ENCODE measurements at regions not wholly inside any gene's neighbourhood (a gene's known extent, or its start where the extent isn't known, plus 50 kb on each side); places are given as distances from the start of the nearest gene placed in this dataset.
"Not testable (repeated sequence)": the region's sequence is repeated elsewhere in the genome, so short reads cannot be mapped to it uniquely, and the experiment has no call there.

- no peak for DNase-seq (ENCODE audit: extremely low spot score)
These were observed 56.7 kb upstream of the LRFN5 start for GRCh38 chr14:41549821-41550607.

GRCh38 chr14:41549282-41549681, 57.4 kb upstream of the LRFN5 start:
- no peak for TF ChIP-seq CTCF (IDR thresholded peaks at IDR 0.05; ENCODE audit: control extremely low read depth, extremely low read depth, low read depth, missing control alignments)
- DNase-seq (ENCODE audit: extremely low spot score) = no peak
- ChIA-PET CTCF (no interaction called here), POLR2A (no interaction called here)

More at GRCh38 chr14:41549821-41550607, 56.7 kb upstream of the LRFN5 start:
- ChIA-PET POLR2A (no interaction called here), CTCF (no interaction called here)
- TF ChIP-seq CTCF (IDR thresholded peaks at IDR 0.05; ENCODE audit: control extremely low read depth, extremely low read depth, low read depth, missing control alignments) = no peak

- POLR2A ChIA-PET = no interaction called here
- CTCF ChIA-PET = no interaction called here
- no peak for DNase-seq (ENCODE audit: extremely low spot score)
- no peak for TF ChIP-seq CTCF (IDR thresholded peaks at IDR 0.05; ENCODE audit: control extremely low read depth, extremely low read depth, low read depth, missing control alignments)
These were observed 58.0 kb upstream of the LRFN5 start for GRCh38 chr14:41548666-41549065.

DNA sequence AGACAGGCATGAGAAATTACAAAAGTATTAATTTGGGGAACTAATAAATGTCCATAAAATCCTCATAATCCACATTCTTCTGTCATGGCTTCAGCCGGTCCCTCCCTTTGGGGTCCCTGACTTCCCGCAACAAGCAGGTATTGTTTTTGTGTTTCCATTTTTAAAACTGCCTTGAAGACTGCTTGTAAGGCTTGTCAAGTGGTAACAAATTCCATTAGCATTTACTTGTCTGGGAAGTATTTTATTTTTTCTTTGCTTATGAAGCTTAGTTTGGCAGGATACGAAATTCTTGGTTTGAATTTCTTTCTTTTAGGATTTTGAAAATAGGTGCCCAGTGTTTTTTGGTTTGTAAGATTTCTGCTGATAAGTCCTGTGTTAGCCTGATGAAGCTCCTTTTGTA, 65.3 kb upstream of the LRFN5 start:
- DNase-seq (ENCODE audit: extremely low spot score) = no peak
- ChIA-PET CTCF (no interaction called here), POLR2A (no interaction called here)
- TF ChIP-seq CTCF (IDR thresholded peaks at IDR 0.05; ENCODE audit: control extremely low read depth, extremely low read depth, low read depth, missing control alignments) = no peak

DNA sequence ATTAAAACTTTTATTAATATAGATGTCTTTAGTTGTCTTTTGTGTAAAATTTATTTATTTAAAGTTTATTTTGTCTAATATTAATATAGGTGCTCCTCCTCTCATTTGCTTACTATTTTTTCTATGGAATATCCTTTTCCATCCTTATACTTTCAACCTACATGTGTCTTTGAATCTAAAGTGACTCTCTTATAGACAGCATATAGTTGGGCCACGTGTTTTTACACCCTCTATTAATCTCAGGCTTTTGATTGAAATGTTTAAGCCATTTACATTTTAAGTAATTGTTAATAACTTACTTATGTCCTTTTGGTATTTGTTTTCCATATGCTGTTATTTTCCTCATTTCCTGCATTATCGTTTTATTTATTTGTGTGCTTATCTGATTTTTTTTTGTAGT, 74.4 kb upstream of the LRFN5 start:
- ChIA-PET POLR2A (no interaction called here), CTCF (no interaction called here)
- DNase-seq (ENCODE audit: extremely low spot score) = no peak
- no peak for TF ChIP-seq CTCF (IDR thresholded peaks at IDR 0.05; ENCODE audit: control extremely low read depth, extremely low read depth, low read depth, missing control alignments)

- CTCF ChIA-PET = no interaction called here
- no peak for TF ChIP-seq CTCF (IDR thresholded peaks at IDR 0.05; ENCODE audit: control extremely low read depth, extremely low read depth, low read depth, missing control alignments)
- POLR2A ChIA-PET = no interaction called here
- no peak for DNase-seq (ENCODE audit: extremely low spot score)
These were observed 84.8 kb upstream of the LRFN5 start for GRCh38 chr14:41521891-41522290.

DNA sequence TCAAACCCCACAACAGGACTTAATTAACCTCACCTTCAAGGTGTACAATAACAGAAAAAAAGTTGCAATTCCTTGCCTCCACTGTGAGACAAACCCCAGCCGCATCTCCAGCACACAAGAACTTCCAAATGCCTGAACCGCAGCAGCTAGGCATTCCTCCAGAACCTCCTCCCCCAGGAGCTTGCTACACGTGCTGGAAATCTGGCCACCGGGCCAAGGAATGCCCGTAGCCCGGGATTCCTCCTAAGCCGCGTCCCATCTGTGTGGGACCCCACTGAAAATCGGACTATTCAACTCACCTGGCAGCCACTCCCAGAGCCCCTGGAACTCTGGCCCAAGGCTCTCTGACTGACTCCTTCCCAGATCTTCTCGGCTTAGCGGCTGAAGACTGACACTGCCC, 88.6 kb upstream of the LRFN5 start:
- DNase-seq (ENCODE audit: extremely low spot score); CTCF ChIA-PET; POLR2A ChIA-PET: not testable (repeated sequence)
